ENCODE measurements at regions not wholly inside any gene's neighbourhood (a gene's known extent, or its start where the extent isn't known, plus 50 kb on each side); places are given as distances from the start of the nearest gene placed in this dataset.

- no peak overlapping the region for H3K4me3 ChIP-seq (ENCODE audit: low read depth, low read length)
Measured at GRCh38 chr20:24097506-24098245, 109.1 kb upstream of the GGTLC1 start.

GRCh38 chr20:24096864-24097450 lies 108.4 kb upstream of the GGTLC1 start:
- DNase-seq (ENCODE audit: low read depth): no peak
- no peak overlapping the region for H3K4me3 ChIP-seq (ENCODE audit: low read depth, low read length)

More at GRCh38 chr20:24097506-24098245, 109.1 kb upstream of the GGTLC1 start:
- DNase-seq (ENCODE audit: low read depth): no peak

- no peak for DNase-seq (ENCODE audit: low read depth)
- no peak overlapping the region for H3K4me3 ChIP-seq (ENCODE audit: low read depth, low read length)
Measured at GRCh38 chr20:24096264-24096663, 107.7 kb upstream of the GGTLC1 start.

GRCh38 chr20:24095756-24096155 lies 107.2 kb upstream of the GGTLC1 start:
- no peak overlapping the region for H3K4me3 ChIP-seq (ENCODE audit: low read depth, low read length)
- DNase-seq (ENCODE audit: low read depth): no peak

GRCh38 chr20:24095303-24095702 lies 106.7 kb upstream of the GGTLC1 start:
- DNase-seq (ENCODE audit: low read depth): no peak
- H3K4me3 ChIP-seq (ENCODE audit: low read depth, low read length): no peak overlapping the region

GRCh38 chr20:24089576-24089975 lies 101.0 kb upstream of the GGTLC1 start:
- no peak overlapping the region for H3K4me3 ChIP-seq (ENCODE audit: low read depth, low read length)
- no peak for DNase-seq (ENCODE audit: low read depth)

GRCh38 chr20:24086121-24086520 lies 97.5 kb upstream of the GGTLC1 start:
- H3K4me3 ChIP-seq (ENCODE audit: low read depth, low read length): no peak overlapping the region
- no peak for DNase-seq (ENCODE audit: low read depth)

- DNase-seq (ENCODE audit: low read depth): no peak
- H3K4me3 ChIP-seq (ENCODE audit: low read depth, low read length): no peak overlapping the region
Measured at GRCh38 chr20:24084281-24084680, 95.7 kb upstream of the GGTLC1 start.

- no peak for DNase-seq (ENCODE audit: low read depth)
- H3K4me3 ChIP-seq (ENCODE audit: low read depth, low read length): no peak overlapping the region
Measured at GRCh38 chr20:24081077-24081476, 92.5 kb upstream of the GGTLC1 start.

GRCh38 chr20:24079661-24080412 lies 91.3 kb upstream of the GGTLC1 start:
- no peak for DNase-seq (ENCODE audit: low read depth)
- H3K4me3 ChIP-seq (ENCODE audit: low read depth, low read length): no peak overlapping the region

GRCh38 chr20:24077145-24077544 lies 88.6 kb upstream of the GGTLC1 start:
- DNase-seq (ENCODE audit: low read depth): no peak
- H3K4me3 ChIP-seq (ENCODE audit: low read depth, low read length): no peak overlapping the region

GRCh38 chr20:24070679-24071078 lies 82.1 kb upstream of the GGTLC1 start:
- no peak overlapping the region for H3K4me3 ChIP-seq (ENCODE audit: low read depth, low read length)
- no peak for DNase-seq (ENCODE audit: low read depth)

- no peak for DNase-seq (ENCODE audit: low read depth)
- H3K4me3 ChIP-seq (ENCODE audit: low read depth, low read length): no peak overlapping the region
Measured at GRCh38 chr20:24066076-24066700, 77.6 kb upstream of the GGTLC1 start.

- DNase-seq (ENCODE audit: low read depth): no peak
Measured at GRCh38 chr20:24064915-24065314, 76.3 kb upstream of the GGTLC1 start.

GRCh38 chr20:24064092-24064491 lies 75.5 kb upstream of the GGTLC1 start:
- no peak overlapping the region for H3K4me3 ChIP-seq (ENCODE audit: low read depth, low read length)
- DNase-seq (ENCODE audit: low read depth): no peak

More at GRCh38 chr20:24064915-24065314, 76.3 kb upstream of the GGTLC1 start:
- no peak overlapping the region for H3K4me3 ChIP-seq (ENCODE audit: low read depth, low read length)

GRCh38 chr20:24063100-24063499 lies 74.5 kb upstream of the GGTLC1 start:
- no peak overlapping the region for H3K4me3 ChIP-seq (ENCODE audit: low read depth, low read length)
- no peak for DNase-seq (ENCODE audit: low read depth)

- no peak for DNase-seq (ENCODE audit: low read depth)
- no peak overlapping the region for H3K4me3 ChIP-seq (ENCODE audit: low read depth, low read length)
Measured at GRCh38 chr20:24060851-24061590, 72.4 kb upstream of the GGTLC1 start.

GRCh38 chr20:24059174-24059573 lies 70.6 kb upstream of the GGTLC1 start:
- H3K4me3 ChIP-seq (ENCODE audit: low read depth, low read length): no peak overlapping the region
- no peak for DNase-seq (ENCODE audit: low read depth)

GRCh38 chr20:24056491-24056890 lies 67.9 kb upstream of the GGTLC1 start:
- H3K4me3 ChIP-seq (ENCODE audit: low read depth, low read length): no peak overlapping the region
- no peak for DNase-seq (ENCODE audit: low read depth)

Measured in skeletal muscle cell (primary cell).